ENCODE measurements at regions not wholly inside any gene's neighbourhood (a gene's known extent, or its start where the extent isn't known, plus 50 kb on each side); places are given as distances from the start of the nearest gene placed in this dataset.

GRCh38 chr2:40758401-40759155, 306.7 kb upstream of the SLC8A1 start:
- H3K27ac Mint-ChIP-seq, result no peak overlapping the region
- H3K9me3 Mint-ChIP-seq, result no peaks in the 10 kb centered on the region
- no peaks in the 10 kb centered on the region for H3K27me3 Mint-ChIP-seq
- H3K4me1 Mint-ChIP-seq (ENCODE audit: unreplicated experiment), result no peaks in the 10 kb centered on the region
- no peak for DNase-seq (ENCODE audit: extremely low spot score, unreplicated experiment)
- TF ChIP-seq CTCF (conservative IDR thresholded peaks at IDR 0.05), result no peak
- H3K4me3 Mint-ChIP-seq, result no peak overlapping the region
- no peaks in the 10 kb centered on the region for H3K36me3 Mint-ChIP-seq

- H3K36me3 Mint-ChIP-seq, result no peaks in the 10 kb centered on the region
- TF ChIP-seq CTCF (conservative IDR thresholded peaks at IDR 0.05), result peak; percentile 66
- H3K27me3 Mint-ChIP-seq, result no peaks in the 10 kb centered on the region
- no peaks in the 10 kb centered on the region for H3K9me3 Mint-ChIP-seq
- DNase-seq (ENCODE audit: extremely low spot score, unreplicated experiment), result no peak
- H3K27ac Mint-ChIP-seq, result no peak overlapping the region
- H3K4me1 Mint-ChIP-seq (ENCODE audit: unreplicated experiment), result no peaks in the 10 kb centered on the region
- H3K4me3 Mint-ChIP-seq, result no peak overlapping the region
Observed at GRCh38 chr2:40760071-40760666, 308.3 kb upstream of the SLC8A1 start.

GRCh38 chr2:40773291-40773690, 321.4 kb upstream of the SLC8A1 start:
- H3K4me1 Mint-ChIP-seq (ENCODE audit: unreplicated experiment), result no peaks in the 10 kb centered on the region
- DNase-seq (ENCODE audit: extremely low spot score, unreplicated experiment), result no peak
- no peak for TF ChIP-seq CTCF (conservative IDR thresholded peaks at IDR 0.05)
- no peaks in the 10 kb centered on the region for H3K27me3 Mint-ChIP-seq
- H3K4me3 Mint-ChIP-seq, result no peak overlapping the region
- H3K9me3 Mint-ChIP-seq, result no peaks in the 10 kb centered on the region
- no peaks in the 10 kb centered on the region for H3K36me3 Mint-ChIP-seq
- no peak overlapping the region for H3K27ac Mint-ChIP-seq

GRCh38 chr2:40783704-40784103, 331.8 kb upstream of the SLC8A1 start:
- H3K36me3 Mint-ChIP-seq, result no peaks in the 10 kb centered on the region
- no peak overlapping the region for H3K4me3 Mint-ChIP-seq
- no peak for DNase-seq (ENCODE audit: extremely low spot score, unreplicated experiment)
- no peaks in the 10 kb centered on the region for H3K4me1 Mint-ChIP-seq (ENCODE audit: unreplicated experiment)
- peaks cover 4% of the 10 kb centered on the region for H3K9me3 Mint-ChIP-seq
- H3K27ac Mint-ChIP-seq, result no peak overlapping the region
- H3K27me3 Mint-ChIP-seq, result no peaks in the 10 kb centered on the region
- no peak for TF ChIP-seq CTCF (conservative IDR thresholded peaks at IDR 0.05)

GRCh38 chr2:40786636-40787035, 334.7 kb upstream of the SLC8A1 start:
- Mint-ChIP-seq H3K27me3 (no peaks in the 10 kb centered on the region), H3K27ac (no peak overlapping the region), H3K4me1 (ENCODE audit: unreplicated experiment) (no peaks in the 10 kb centered on the region), H3K4me3 (no peak overlapping the region), H3K9me3 (no peaks in the 10 kb centered on the region), H3K36me3 (no peaks in the 10 kb centered on the region)
- TF ChIP-seq CTCF (conservative IDR thresholded peaks at IDR 0.05), result no peak
- DNase-seq (ENCODE audit: extremely low spot score, unreplicated experiment), result no peak

All from type B pancreatic cell (in vitro differentiated cells).